Activated CD8-positive, alpha-beta T cell treated with anti-CD3 and anti-CD28 coated beads for 36 hours (primary cell): ENCODE measurements at regions not wholly inside any gene's neighbourhood (a gene's known extent, or its start where the extent isn't known, plus 50 kb on each side); places are given as distances from the start of the nearest gene placed in this dataset.

Source experiments
- ATAC-seq: fragments of 200-7000 bp; cut with Tn5 transposase; one replicate; pipeline ENCODE4 v1.10.0; 2021; ENCODE audit warnings: mild to moderate bottlenecking, moderate library complexity
- CTCF ChIA-PET: fragments of 350-600 bp; sonication (Branson Sonifier 250); formaldehyde crosslinking; loops from one replicate; lab custom pipeline; 2021; ENCODE audit warnings: antibody characterized with exemption; lab: Charles Lee
- POLR2A ChIA-PET: fragments of 350-600 bp; sonication (Branson Sonifier 250); formaldehyde crosslinking; loops from one replicate; lab custom pipeline; 2021; ENCODE audit warnings: antibody characterized with exemption; lab: Charles Lee
- DNase-seq: peaks from one replicate; pipeline ENCODE4 v3.0.0-alpha.2; 2020
- H3K27ac Mint-ChIP-seq: one replicate; pipeline ENCODE4 v1.8.0; 2021; ENCODE audit warnings: mild to moderate bottlenecking, mixed read lengths
- H3K27me3 Mint-ChIP-seq: one replicate; pipeline ENCODE4 v1.8.0; 2021; ENCODE audit warnings: mixed read lengths
- H3K36me3 Mint-ChIP-seq: one replicate; pipeline ENCODE4 v1.8.0; 2021; ENCODE audit warnings: low read depth, mixed read lengths
- H3K4me1 Mint-ChIP-seq: one replicate; pipeline ENCODE4 v1.8.0; 2021; ENCODE audit warnings: low read depth, mixed read lengths
- H3K4me3 Mint-ChIP-seq: one replicate; pipeline ENCODE4 v1.8.0; 2021; ENCODE audit warnings: mild to moderate bottlenecking, moderate library complexity, mixed read lengths
- H3K9me3 Mint-ChIP-seq: one replicate; pipeline ENCODE4 v1.8.0; 2021; ENCODE audit warnings: mixed read lengths
- intact Hi-C: fragments of 100-400 bp; cut with micrococcal nuclease; formaldehyde crosslinking; loops from one replicate; pipeline ENCODE4 v1.10.0; 2022
- TF ChIP-seq, protein P1 (sequence below): fragments of 200-600 bp; IDR thresholded peaks from one replicate; pipeline ENCODE4 v1.8.0; 2022; ENCODE audit warnings: antibody characterized with exemption, mild to moderate bottlenecking

DNA sequence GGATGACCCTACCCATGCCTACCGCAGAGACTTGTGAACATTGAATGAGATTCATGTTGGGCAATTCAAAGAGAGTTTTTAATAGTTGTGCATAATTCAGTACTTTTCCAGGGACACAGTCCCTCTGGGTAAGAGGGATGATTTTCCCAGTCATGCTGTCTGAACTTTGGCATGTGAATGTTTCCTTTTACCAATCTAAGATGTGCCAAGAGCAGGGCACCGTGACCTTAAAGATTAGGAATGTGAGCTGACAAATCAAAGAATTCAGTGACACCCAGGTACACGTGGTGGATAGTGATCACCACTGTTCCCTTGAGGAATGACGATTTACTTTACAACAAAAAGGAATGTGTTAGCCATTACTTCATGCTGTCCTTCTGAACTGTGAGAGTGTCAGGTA is 515.6 kb downstream of the PPARGC1A start:
- ChIA-PET CTCF (no interaction called here), POLR2A (no interaction called here)
- H3K4me3 Mint-ChIP-seq, result no peak overlapping the region
- TF ChIP-seq, protein P1, sequence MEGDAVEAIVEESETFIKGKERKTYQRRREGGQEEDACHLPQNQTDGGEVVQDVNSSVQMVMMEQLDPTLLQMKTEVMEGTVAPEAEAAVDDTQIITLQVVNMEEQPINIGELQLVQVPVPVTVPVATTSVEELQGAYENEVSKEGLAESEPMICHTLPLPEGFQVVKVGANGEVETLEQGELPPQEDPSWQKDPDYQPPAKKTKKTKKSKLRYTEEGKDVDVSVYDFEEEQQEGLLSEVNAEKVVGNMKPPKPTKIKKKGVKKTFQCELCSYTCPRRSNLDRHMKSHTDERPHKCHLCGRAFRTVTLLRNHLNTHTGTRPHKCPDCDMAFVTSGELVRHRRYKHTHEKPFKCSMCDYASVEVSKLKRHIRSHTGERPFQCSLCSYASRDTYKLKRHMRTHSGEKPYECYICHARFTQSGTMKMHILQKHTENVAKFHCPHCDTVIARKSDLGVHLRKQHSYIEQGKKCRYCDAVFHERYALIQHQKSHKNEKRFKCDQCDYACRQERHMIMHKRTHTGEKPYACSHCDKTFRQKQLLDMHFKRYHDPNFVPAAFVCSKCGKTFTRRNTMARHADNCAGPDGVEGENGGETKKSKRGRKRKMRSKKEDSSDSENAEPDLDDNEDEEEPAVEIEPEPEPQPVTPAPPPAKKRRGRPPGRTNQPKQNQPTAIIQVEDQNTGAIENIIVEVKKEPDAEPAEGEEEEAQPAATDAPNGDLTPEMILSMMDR, result no peak
- H3K4me1 Mint-ChIP-seq, result no peaks in the 10 kb centered on the region
- H3K27ac Mint-ChIP-seq, result no peak overlapping the region
- intact Hi-C loops, result no loop called here
- H3K36me3 Mint-ChIP-seq, result no peaks in the 10 kb centered on the region
- no peak for ATAC-seq
- H3K27me3 Mint-ChIP-seq, result no peaks in the 10 kb centered on the region
- peaks cover 6% of the 10 kb centered on the region for H3K9me3 Mint-ChIP-seq
- DNase-seq, result no peak

DNA sequence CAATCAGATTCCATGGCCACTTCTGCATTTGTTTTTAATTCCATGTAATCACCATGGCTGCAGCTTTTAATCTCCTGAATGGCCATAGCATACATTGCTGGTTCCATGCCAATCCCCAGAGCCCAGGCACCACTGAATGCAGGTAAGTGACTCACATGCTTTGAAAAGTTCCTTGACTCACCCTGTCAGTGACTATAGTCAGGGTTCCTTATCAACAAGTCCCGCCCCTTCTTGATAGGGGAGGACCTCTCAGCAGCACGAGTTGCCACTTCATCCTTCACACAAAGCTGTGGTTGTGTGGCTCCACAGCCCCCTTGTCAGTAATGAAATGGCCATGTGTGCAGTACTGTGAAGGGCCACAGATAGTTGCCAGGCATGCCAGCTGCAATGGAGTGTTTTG is 516.6 kb downstream of the PPARGC1A start:
- intact Hi-C loops, result no loop called here
- DNase-seq, result peak; percentile 36
- TF ChIP-seq, protein P1, result no peak
- CTCF ChIA-PET, result no interaction called here
- Mint-ChIP-seq H3K27me3 (no peaks in the 10 kb centered on the region), H3K27ac (no peak overlapping the region), H3K4me1 (no peaks in the 10 kb centered on the region), H3K4me3 (no peak overlapping the region), H3K9me3 (peaks cover 4% of the 10 kb centered on the region), H3K36me3 (no peaks in the 10 kb centered on the region)
- POLR2A ChIA-PET, result no interaction called here
- ATAC-seq, result peak; percentile 94

DNA sequence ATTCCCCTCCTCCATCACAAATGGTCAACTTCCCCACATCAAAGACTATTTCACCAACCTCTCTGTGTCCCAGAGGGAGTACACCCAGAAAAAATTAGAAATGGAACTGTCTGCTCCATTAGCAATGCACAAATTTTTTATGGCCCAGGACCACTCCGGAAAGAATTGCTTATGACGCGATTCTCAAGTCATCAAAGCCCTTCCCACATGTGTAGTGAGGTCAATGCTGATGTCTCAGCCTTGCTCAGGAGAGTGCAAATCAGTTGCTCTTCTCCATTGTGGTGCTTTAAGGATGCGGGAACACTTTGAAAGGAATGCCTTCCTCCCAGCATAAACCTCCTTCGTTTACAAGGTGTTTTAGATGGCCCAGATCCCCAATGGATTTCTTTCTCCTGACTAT is 518.3 kb downstream of the PPARGC1A start:
- ATAC-seq, result no peak
- Mint-ChIP-seq H3K36me3 (no peaks in the 10 kb centered on the region), H3K4me3 (no peak overlapping the region), H3K4me1 (no peaks in the 10 kb centered on the region), H3K27me3 (no peaks in the 10 kb centered on the region), H3K27ac (no peak overlapping the region), H3K9me3 (peaks cover 4% of the 10 kb centered on the region)
- intact Hi-C loops, result no loop called here
- POLR2A ChIA-PET, result no interaction called here
- CTCF ChIA-PET, result no interaction called here
- TF ChIP-seq, protein P1, result no peak
- no peak for DNase-seq

DNA sequence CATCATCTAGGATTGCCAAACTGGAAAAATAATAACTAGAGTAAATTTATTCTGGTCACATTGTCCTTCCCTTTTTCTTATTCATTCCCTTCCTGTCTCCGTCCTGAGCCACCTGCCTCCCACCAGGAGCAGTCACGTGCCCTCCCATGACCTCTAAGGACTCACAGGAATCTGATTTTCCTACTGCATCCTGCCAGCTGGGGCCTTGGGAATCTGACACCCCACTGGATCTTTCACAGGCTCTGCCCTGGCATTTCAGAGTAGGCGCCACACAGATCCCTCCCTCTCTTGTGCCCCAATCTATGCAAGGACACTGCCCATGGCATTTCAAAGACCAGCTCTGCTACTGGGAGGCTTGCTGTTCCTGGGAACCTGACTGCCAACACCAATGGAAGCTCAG is 520.5 kb downstream of the PPARGC1A start:
- Mint-ChIP-seq H3K4me3 (no peak overlapping the region), H3K27me3 (no peaks in the 10 kb centered on the region), H3K36me3 (no peaks in the 10 kb centered on the region), H3K4me1 (no peaks in the 10 kb centered on the region), H3K27ac (no peak overlapping the region), H3K9me3 (peaks cover 2% of the 10 kb centered on the region)
- CTCF ChIA-PET, result no interaction called here
- TF ChIP-seq, protein P1, result no peak
- DNase-seq (no peak), ATAC-seq (no peak)
- intact Hi-C loops, result no loop called here
- POLR2A ChIA-PET, result no interaction called here

DNA sequence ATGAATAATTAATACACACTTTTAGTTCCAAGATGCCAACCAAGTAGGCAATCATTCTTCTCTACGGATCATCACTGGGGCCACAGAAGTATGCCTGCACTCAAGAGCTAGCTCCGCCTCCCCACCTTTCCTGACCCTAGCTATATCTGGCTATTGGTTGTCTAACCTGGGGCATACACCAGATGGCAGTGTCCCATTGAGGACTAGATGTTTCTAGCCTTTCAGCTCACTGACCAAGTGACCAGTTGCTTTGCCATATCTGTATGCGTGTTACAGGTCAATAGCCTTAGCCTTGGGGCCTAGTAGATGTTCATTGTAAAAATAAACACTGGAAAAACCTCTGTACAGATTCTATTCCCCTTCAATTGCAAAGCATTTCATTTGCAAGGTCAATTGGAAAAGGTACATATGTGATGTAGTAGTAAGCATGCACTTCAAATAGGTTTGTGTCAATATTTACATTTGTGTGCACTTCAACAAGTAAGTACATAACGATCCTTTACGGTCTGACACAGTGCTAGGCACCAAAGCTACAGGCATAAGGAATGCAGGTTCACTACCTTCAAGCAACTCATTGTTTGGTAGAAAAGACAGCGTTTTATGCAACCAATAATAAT is 521.7 kb downstream of the PPARGC1A start:
- ChIA-PET POLR2A (no interaction called here), CTCF (no interaction called here)
- intact Hi-C loops, result no loop called here
- DNase-seq (no peak), ATAC-seq (no peak)
- no peaks in the 10 kb centered on the region for H3K36me3 Mint-ChIP-seq
- H3K27me3 Mint-ChIP-seq, result no peaks in the 10 kb centered on the region
- no peak overlapping the region for H3K4me3 Mint-ChIP-seq
- no peak overlapping the region for H3K27ac Mint-ChIP-seq
- TF ChIP-seq, protein P1, result no peak
- H3K4me1 Mint-ChIP-seq, result no peaks in the 10 kb centered on the region
- H3K9me3 Mint-ChIP-seq, result no peaks in the 10 kb centered on the region
